Activated CD4-positive, alpha-beta T cell treated with anti-CD3 and anti-CD28 coated beads, Interleukin-2, amount 50 U/mL, for 24 hours (primary cell): ENCODE measurements at regions not wholly inside any gene's neighbourhood (a gene's known extent, or its start where the extent isn't known, plus 50 kb on each side); places are given as distances from the start of the nearest gene placed in this dataset.
"Not testable (repeated sequence)": the region's sequence is repeated elsewhere in the genome, so short reads cannot be mapped to it uniquely, and the experiment has no call there.

ENCODE experiments used
- DNase-seq, 2 donors: peaks; one replicate each; pipeline ENCODE4 v3.0.0-alpha.2; 2020; ENCODE audit warnings: low read depth in 1 of 2, low spot score in 1 of 2

GRCh38 chr6:6412221-6412620 is 91.8 kb upstream of the F13A1 start:
- no peak for DNase-seq

GRCh38 chr6:6412700-6413099 is 92.2 kb upstream of the F13A1 start:
- no peak for DNase-seq

GRCh38 chr6:6414931-6415330 is 94.5 kb upstream of the F13A1 start:
- DNase-seq: no peak

GRCh38 chr6:6417475-6417874 is 97.0 kb upstream of the F13A1 start:
- DNase-seq: no peak

- DNase-seq: no peak
Measured at GRCh38 chr6:6418421-6418820, 98.0 kb upstream of the F13A1 start.

GRCh38 chr6:6420107-6420506 is 99.6 kb upstream of the F13A1 start:
- DNase-seq: no peak

- no peak for DNase-seq
Measured at GRCh38 chr6:6434151-6434550, 113.7 kb upstream of the F13A1 start.

- DNase-seq: no peak
Measured at GRCh38 chr6:6434723-6435122, 114.3 kb upstream of the F13A1 start.

GRCh38 chr6:6436366-6436765 is 115.9 kb upstream of the F13A1 start:
- no peak for DNase-seq

GRCh38 chr6:6436946-6437345 is 116.5 kb upstream of the F13A1 start:
- DNase-seq: no peak

- DNase-seq: no peak
Measured at GRCh38 chr6:6438286-6438685, 117.8 kb upstream of the F13A1 start.

GRCh38 chr6:6439778-6440177 is 119.3 kb upstream of the F13A1 start:
- DNase-seq: no peak

- DNase-seq: no peak
Measured at GRCh38 chr6:6452002-6452401, 131.5 kb upstream of the F13A1 start.

- DNase-seq: no peak
Measured at GRCh38 chr6:6453186-6453585, 132.7 kb upstream of the F13A1 start.

GRCh38 chr6:6455272-6455671 is 133.2 kb upstream of the LY86 start:
- no peak for DNase-seq

- DNase-seq: no peak
Measured at GRCh38 chr6:6458172-6458571, 130.3 kb upstream of the LY86 start.

GRCh38 chr6:6459963-6460362 is 128.6 kb upstream of the LY86 start:
- DNase-seq: not testable (repeated sequence)

GRCh38 chr6:6460416-6460815 is 128.1 kb upstream of the LY86 start:
- no peak for DNase-seq

- DNase-seq: no peak
Measured at GRCh38 chr6:6461138-6461537, 127.4 kb upstream of the LY86 start.

- no peak for DNase-seq
Measured at GRCh38 chr6:6466967-6467761, 121.4 kb upstream of the LY86 start.

GRCh38 chr6:6469074-6469473 is 119.4 kb upstream of the LY86 start:
- DNase-seq: no peak

- no peak for DNase-seq
Measured at GRCh38 chr6:6470123-6470522, 118.4 kb upstream of the LY86 start.

- DNase-seq: no peak
Measured at GRCh38 chr6:6471276-6471675, 117.2 kb upstream of the LY86 start.
